ENCODE measurements at regions not wholly inside any gene's neighbourhood (a gene's known extent, or its start where the extent isn't known, plus 50 kb on each side); places are given as distances from the start of the nearest gene placed in this dataset.

DNA sequence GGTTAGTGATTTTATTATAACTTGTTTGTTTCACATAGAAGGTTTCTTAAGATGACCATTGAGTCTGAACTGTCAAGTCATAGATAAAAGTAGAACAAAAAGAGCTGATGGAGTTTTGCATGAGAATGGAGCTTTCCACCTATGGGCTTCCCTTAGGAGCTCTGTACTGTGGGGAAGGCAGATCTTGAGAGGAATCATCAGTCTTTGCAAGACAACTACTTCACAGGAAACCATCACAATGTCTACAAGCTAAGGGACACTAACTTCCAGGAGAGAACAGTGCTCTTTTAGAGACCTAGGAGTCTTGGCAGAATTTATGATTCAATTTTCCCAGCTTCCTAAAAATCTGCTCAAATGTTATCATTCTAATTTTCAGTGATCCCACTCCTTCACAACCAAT, 78.2 kb downstream of the FBXO5 start:
- no peaks in the 10 kb centered on the region for H3K4me1 ChIP-seq

DNA sequence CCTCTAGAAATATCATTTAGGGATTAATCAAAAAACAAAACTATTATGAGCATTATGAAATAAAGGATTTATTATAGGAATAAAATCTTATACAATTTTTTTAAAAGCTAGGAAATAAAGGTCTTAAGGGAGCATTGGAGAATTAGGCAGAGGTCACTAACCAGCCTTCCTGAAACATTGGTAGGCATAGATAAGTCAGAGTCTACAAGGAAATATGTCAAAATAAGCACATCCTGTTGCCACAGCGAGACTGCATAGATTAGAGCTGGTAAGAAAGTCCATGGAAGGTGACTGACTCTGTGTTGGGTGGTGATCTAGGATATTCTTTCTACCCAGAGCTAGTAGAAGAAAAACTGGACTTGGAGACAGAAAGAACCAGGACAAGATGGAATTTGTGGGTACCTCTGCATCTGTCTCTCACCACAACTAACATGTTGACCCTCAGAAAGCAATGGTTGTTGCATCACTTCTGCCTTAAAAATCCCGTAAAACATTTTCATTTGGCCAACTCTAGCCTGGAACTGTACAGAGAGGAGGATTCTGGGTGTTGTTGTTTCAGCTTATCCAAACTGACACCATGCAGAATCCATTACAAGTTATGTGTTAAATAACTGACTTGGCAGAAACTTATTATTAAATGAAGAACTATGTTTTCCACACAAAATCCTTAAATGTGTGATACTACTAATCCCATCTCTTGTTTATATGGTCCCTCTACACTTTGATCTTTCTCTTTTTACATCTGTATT, 77.1 kb downstream of the FBXO5 start:
- intact Hi-C loops (cut with DNase I; ENCODE audit: low total_unique reads) (no loop called here), in situ Hi-C loops (cut with MboI; ENCODE audit: low pct_ligation_motif_present in 1 of 4, low pct_unique_long_range_greater_than_20kb in 1 of 4, low sequenced_read_pairs in 3 of 4) (no loop called here)
- TF ChIP-seq, protein P1, sequence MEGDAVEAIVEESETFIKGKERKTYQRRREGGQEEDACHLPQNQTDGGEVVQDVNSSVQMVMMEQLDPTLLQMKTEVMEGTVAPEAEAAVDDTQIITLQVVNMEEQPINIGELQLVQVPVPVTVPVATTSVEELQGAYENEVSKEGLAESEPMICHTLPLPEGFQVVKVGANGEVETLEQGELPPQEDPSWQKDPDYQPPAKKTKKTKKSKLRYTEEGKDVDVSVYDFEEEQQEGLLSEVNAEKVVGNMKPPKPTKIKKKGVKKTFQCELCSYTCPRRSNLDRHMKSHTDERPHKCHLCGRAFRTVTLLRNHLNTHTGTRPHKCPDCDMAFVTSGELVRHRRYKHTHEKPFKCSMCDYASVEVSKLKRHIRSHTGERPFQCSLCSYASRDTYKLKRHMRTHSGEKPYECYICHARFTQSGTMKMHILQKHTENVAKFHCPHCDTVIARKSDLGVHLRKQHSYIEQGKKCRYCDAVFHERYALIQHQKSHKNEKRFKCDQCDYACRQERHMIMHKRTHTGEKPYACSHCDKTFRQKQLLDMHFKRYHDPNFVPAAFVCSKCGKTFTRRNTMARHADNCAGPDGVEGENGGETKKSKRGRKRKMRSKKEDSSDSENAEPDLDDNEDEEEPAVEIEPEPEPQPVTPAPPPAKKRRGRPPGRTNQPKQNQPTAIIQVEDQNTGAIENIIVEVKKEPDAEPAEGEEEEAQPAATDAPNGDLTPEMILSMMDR (IDR thresholded peaks at IDR 0.05): no peak
- TF ChIP-seq POLR2AphosphoS5 (IDR thresholded peaks at IDR 0.05) (no peak), EP300 (IDR thresholded peaks at IDR 0.05; ENCODE audit: low read depth) (no peak), POLR2A (IDR thresholded peaks at IDR 0.05) (no peak)
- DNase-seq: no peak
- Histone ChIP-seq H3K9me3 (no peaks in the 10 kb centered on the region), H3K4me3 (no peak overlapping the region), H3K27me3 (no peaks in the 10 kb centered on the region), H3K27ac (no peak overlapping the region), H3K36me3 (peaks cover 0 to 2% (median 0%) of the 10 kb centered on the region in 4 donors), H3K4me1 (no peaks in the 10 kb centered on the region)
- WGBS, 2 donors (ENCODE audit: low coverage in 1 of 2): 52 to 63% methylated on average over 2 of the region's 2 CpGs

More for the DNA sequence above, 78.2 kb downstream of the FBXO5 start:
- no peak overlapping the region for H3K27ac ChIP-seq
- no peak overlapping the region for H3K4me3 ChIP-seq
- no peak for DNase-seq
- no peak for TF ChIP-seq EP300 (IDR thresholded peaks at IDR 0.05; ENCODE audit: low read depth)
- TF ChIP-seq, protein P1 (IDR thresholded peaks at IDR 0.05): no peak
- no peak for TF ChIP-seq POLR2A (IDR thresholded peaks at IDR 0.05)
- TF ChIP-seq POLR2AphosphoS5 (IDR thresholded peaks at IDR 0.05): no peak
- intact Hi-C loops (cut with DNase I; ENCODE audit: low total_unique reads): no loop called here
- in situ Hi-C loops (cut with MboI; ENCODE audit: low pct_ligation_motif_present in 1 of 4, low pct_unique_long_range_greater_than_20kb in 1 of 4, low sequenced_read_pairs in 3 of 4): no loop called here
- no peaks in the 10 kb centered on the region for H3K27me3 ChIP-seq
- no peaks in the 10 kb centered on the region for H3K9me3 ChIP-seq
- H3K36me3 ChIP-seq: peaks cover 0 to 2% (median 0%) of the 10 kb centered on the region in 4 donors

DNA sequence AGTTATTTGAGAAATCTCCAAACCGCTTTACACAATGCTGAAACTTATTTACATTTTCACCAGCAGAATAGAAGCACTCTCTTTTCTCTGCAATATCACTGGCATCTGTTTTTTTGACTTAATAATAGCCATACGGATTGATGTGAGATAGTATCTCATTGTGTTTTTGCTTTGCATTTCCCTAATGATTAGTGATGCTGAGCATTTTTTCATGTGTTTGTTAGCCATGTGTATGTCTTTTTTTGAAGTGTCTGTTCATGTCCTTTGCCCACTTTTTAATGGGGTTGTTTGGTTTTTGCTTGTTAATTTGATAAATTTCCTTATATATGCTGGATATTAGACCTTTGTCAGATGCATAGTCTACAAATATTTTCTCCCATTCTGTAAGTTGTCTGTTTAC, 73.6 kb downstream of the FBXO5 start:
- in situ Hi-C loops (cut with MboI; ENCODE audit: low pct_ligation_motif_present in 1 of 4, low pct_unique_long_range_greater_than_20kb in 1 of 4, low sequenced_read_pairs in 3 of 4) (no loop called here), intact Hi-C loops (cut with DNase I; ENCODE audit: low total_unique reads) (no loop called here)
- no peaks in the 10 kb centered on the region for H3K9me3 ChIP-seq
- H3K27me3 ChIP-seq: no peaks in the 10 kb centered on the region
- no peak for DNase-seq
- H3K4me1 ChIP-seq: no peaks in the 10 kb centered on the region
- no peak overlapping the region for H3K4me3 ChIP-seq
- WGBS, 2 donors (ENCODE audit: low coverage in 1 of 2): 74 to 86% methylated on average over 2 of the region's 2 CpGs
- H3K27ac ChIP-seq: no peak overlapping the region
- no peak for TF ChIP-seq EP300 (IDR thresholded peaks at IDR 0.05; ENCODE audit: low read depth)
- peaks cover 0 to 2% (median 0%) of the 10 kb centered on the region in 4 donors for H3K36me3 ChIP-seq

DNA sequence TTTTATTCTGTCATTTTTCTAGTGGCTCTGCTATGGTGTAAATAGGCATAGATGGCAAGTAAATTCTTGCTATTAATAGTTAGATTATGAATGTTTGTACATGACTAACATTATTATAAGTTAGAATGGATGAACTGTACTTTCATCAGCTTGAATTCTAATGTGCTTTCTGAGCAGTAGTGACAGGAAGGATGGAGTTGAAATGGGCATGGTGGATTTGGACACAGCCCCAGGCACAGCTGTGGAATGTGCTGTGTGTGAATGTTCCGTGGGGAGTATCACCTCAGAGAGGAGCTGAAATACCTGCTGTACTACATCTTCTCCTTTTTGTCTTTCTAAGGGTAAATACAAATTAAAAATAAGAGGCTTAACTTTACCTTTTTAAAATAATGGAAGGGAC, 66.8 kb downstream of the FBXO5 start:
- H3K36me3 ChIP-seq: no peaks in the 10 kb centered on the region
- no peaks in the 10 kb centered on the region for H3K27me3 ChIP-seq
- TF ChIP-seq POLR2AphosphoS5 (IDR thresholded peaks at IDR 0.05) (no peak), POLR2A (IDR thresholded peaks at IDR 0.05) (no peak)
- no peaks in the 10 kb centered on the region for H3K4me1 ChIP-seq
- DNase-seq: no peak
- H3K4me3 ChIP-seq: no peak overlapping the region
- intact Hi-C loops (cut with DNase I; ENCODE audit: low total_unique reads) (no loop called here), in situ Hi-C loops (cut with MboI; ENCODE audit: low pct_ligation_motif_present in 1 of 4, low pct_unique_long_range_greater_than_20kb in 1 of 4, low sequenced_read_pairs in 3 of 4) (no loop called here)
- WGBS, 2 donors (ENCODE audit: low coverage in 1 of 2): 67 to 100% methylated on average over 1 of the region's 1 CpG
- no peak overlapping the region for H3K27ac ChIP-seq
- H3K9me3 ChIP-seq: no peaks in the 10 kb centered on the region

DNA sequence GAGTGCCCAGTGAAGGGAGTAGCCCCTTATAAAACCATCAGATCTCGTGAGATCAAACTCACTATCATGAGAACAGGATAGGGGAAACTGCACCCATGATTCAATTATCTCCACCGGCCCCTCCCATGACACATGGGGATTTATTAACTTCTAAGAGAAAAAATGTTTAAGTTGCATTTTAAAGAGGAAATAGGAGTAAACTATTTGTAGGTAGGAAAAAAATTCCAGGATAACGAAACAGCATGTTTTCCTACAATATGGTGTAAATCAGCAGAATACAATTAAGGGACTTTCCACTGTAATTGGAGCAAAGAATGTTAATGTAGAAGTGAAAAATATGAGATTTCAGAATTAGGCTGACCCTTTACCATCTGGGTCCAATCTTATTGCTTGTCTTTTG, 63.9 kb downstream of the FBXO5 start:
- WGBS, 2 donors (ENCODE audit: low coverage in 1 of 2): 58 to 82% methylated on average over 3 of the region's 3 CpGs
- DNase-seq: no peak
- Histone ChIP-seq H3K4me1 (no peaks in the 10 kb centered on the region), H3K27me3 (no peaks in the 10 kb centered on the region), H3K9me3 (no peaks in the 10 kb centered on the region), H3K36me3 (no peaks in the 10 kb centered on the region), H3K27ac (no peak overlapping the region), H3K4me3 (no peak overlapping the region)
- in situ Hi-C loops (cut with MboI; ENCODE audit: low pct_ligation_motif_present in 1 of 4, low pct_unique_long_range_greater_than_20kb in 1 of 4, low sequenced_read_pairs in 3 of 4) (no loop called here), intact Hi-C loops (cut with DNase I; ENCODE audit: low total_unique reads) (no loop called here)
- TF ChIP-seq POLR2A (IDR thresholded peaks at IDR 0.05) (no peak), EP300 (IDR thresholded peaks at IDR 0.05; ENCODE audit: low read depth) (no peak), POLR2AphosphoS5 (IDR thresholded peaks at IDR 0.05) (no peak)
- TF ChIP-seq, protein P1 (IDR thresholded peaks at IDR 0.05): no peak

Measured in transverse colon (tissue), 4 donors.